H1 (cell line): ENCODE measurements at regions not wholly inside any gene's neighbourhood (a gene's known extent, or its start where the extent isn't known, plus 50 kb on each side); places are given as distances from the start of the nearest gene placed in this dataset.

ENCODE experiments used
- RNF2 ChIP-seq: fragments of 200-900, 300-1000 bp; sonication (generic); IDR thresholded peaks from 2 replicates; pipeline ENCODE4 v1.7.1; 2016; ENCODE audit warnings: borderline replicate concordance, low read depth, mild to moderate bottlenecking, antibody characterized with exemption, low read length; ENCODE audit not compliant: poor library complexity, severe bottlenecking; ENCODE audit errors: missing control alignments
- SAP30 ChIP-seq: fragments of 300-600 bp; sonication (generic); IDR thresholded peaks from 2 replicates; pipeline ENCODE4 v1.7.1; 2012; ENCODE audit warnings: low read length, moderate library complexity, mild to moderate bottlenecking, inconsistent platforms; ENCODE audit not compliant: insufficient read depth, insufficient replicate concordance
- TF ChIP-seq, protein P1 (sequence below): IDR thresholded peaks from 2 replicates; pipeline ENCODE4 v1.6.1; 2012; ENCODE audit warnings: inconsistent platforms

DNA sequence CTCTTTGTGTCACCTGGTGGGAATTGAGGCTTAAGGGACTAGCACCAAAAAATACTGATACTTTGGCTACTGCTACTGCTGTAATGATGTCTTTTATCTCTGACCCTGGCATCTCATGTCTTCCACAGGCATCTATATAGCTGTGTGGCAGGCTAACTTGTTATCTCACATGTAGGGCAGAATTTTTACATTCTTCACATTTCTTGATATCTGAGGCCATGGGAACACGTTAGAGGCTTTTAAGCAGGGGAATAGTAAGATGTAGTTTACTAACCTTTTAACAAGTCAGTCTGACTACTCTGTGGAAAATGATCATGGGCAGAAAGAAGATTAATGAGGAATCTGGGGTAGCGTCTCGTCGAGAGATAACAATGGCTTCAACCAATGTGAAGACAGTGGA lies 498.4 kb downstream of the PCNX1 start (continued):
- TF ChIP-seq RNF2 (no peak), SAP30 (no peak)
- TF ChIP-seq, protein P1, sequence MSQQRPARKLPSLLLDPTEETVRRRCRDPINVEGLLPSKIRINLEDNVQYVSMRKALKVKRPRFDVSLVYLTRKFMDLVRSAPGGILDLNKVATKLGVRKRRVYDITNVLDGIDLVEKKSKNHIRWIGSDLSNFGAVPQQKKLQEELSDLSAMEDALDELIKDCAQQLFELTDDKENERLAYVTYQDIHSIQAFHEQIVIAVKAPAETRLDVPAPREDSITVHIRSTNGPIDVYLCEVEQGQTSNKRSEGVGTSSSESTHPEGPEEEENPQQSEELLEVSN = no peak
